Hematopoietic multipotent progenitor cell treated with erythropoietin and hydrocortisone succinate and interleukin-3 and kit ligand, for 6 days (in vitro differentiated cells): ENCODE measurements at regions not wholly inside any gene's neighbourhood (a gene's known extent, or its start where the extent isn't known, plus 50 kb on each side); places are given as distances from the start of the nearest gene placed in this dataset.

ENCODE experiments used
- DNase-seq: peaks from one replicate; pipeline ENCODE4 v3.0.0-alpha.2; 2015

- DNase-seq = no peak
Observed at GRCh38 chr5:4204276-4205141, 608.9 kb downstream of the IRX1 start.

- no peak for DNase-seq
Observed at GRCh38 chr5:4205398-4205797, 609.8 kb downstream of the IRX1 start.

- DNase-seq = no peak
Observed at GRCh38 chr5:4206127-4206526, 610.5 kb downstream of the IRX1 start.

GRCh38 chr5:4207486-4207885 is 611.9 kb downstream of the IRX1 start:
- no peak for DNase-seq

- no peak for DNase-seq
Observed at GRCh38 chr5:4208537-4208936, 612.9 kb downstream of the IRX1 start.

- no peak for DNase-seq
Observed at GRCh38 chr5:4208996-4209395, 613.4 kb downstream of the IRX1 start.

- no peak for DNase-seq
Observed at GRCh38 chr5:4212071-4212739, 616.6 kb downstream of the IRX1 start.

GRCh38 chr5:4212981-4213819 is 617.6 kb downstream of the IRX1 start:
- no peak for DNase-seq

- no peak for DNase-seq
Observed at GRCh38 chr5:4215143-4215542, 619.5 kb downstream of the IRX1 start.

GRCh38 chr5:4216142-4216541 is 620.5 kb downstream of the IRX1 start:
- no peak for DNase-seq

GRCh38 chr5:4220016-4220415 is 624.4 kb downstream of the IRX1 start:
- DNase-seq = no peak

GRCh38 chr5:4221048-4221447 is 625.4 kb downstream of the IRX1 start:
- no peak for DNase-seq

GRCh38 chr5:4222147-4222546 is 626.5 kb downstream of the IRX1 start:
- DNase-seq = no peak

GRCh38 chr5:4222821-4223220 is 627.2 kb downstream of the IRX1 start:
- no peak for DNase-seq

- DNase-seq = no peak
Observed at GRCh38 chr5:4225741-4226140, 630.1 kb downstream of the IRX1 start.

GRCh38 chr5:4226565-4226964 is 630.9 kb downstream of the IRX1 start:
- DNase-seq = no peak

GRCh38 chr5:4228708-4229107 is 633.1 kb downstream of the IRX1 start:
- no peak for DNase-seq

GRCh38 chr5:4229414-4230292 is 634.0 kb downstream of the IRX1 start:
- DNase-seq = peak; percentile 3

- DNase-seq = no peak
Observed at GRCh38 chr5:4230471-4230785, 634.8 kb downstream of the IRX1 start.

- no peak for DNase-seq
Observed at GRCh38 chr5:4230786-4231641, 635.4 kb downstream of the IRX1 start.

- DNase-seq = no peak
Observed at GRCh38 chr5:4232084-4232483, 636.5 kb downstream of the IRX1 start.

GRCh38 chr5:4233671-4234070 is 638.0 kb downstream of the IRX1 start:
- no peak for DNase-seq
